Osteoblast (primary cell): ENCODE measurements at regions not wholly inside any gene's neighbourhood (a gene's known extent, or its start where the extent isn't known, plus 50 kb on each side); places are given as distances from the start of the nearest gene placed in this dataset.
"Not testable (repeated sequence)": the region's sequence is repeated elsewhere in the genome, so short reads cannot be mapped to it uniquely, and the experiment has no call there.

Experiments used
- DNase-seq: peaks from one replicate; pipeline ENCODE4 v3.0.0; 2011; ENCODE audit warnings: low spot score, mixed read lengths; ENCODE audit not compliant: insufficient read length; ENCODE audit errors: missing footprints
- H2AFZ ChIP-seq: 2 replicates; pipeline ENCODE4 v1.6.0; 2011; ENCODE audit warnings: mild to moderate bottlenecking, low read length
- H3K27ac ChIP-seq: 2 replicates; pipeline ENCODE4 v1.5.1; 2011; ENCODE audit warnings: mild to moderate bottlenecking, low read depth, low read length, moderate library complexity
- H3K27me3 ChIP-seq: 2 replicates; pipeline ENCODE4 v1.6.0; 2012; ENCODE audit warnings: mild to moderate bottlenecking, control low read depth, inconsistent platforms, low read length, moderate library complexity; ENCODE audit not compliant: insufficient read depth
- H3K36me3 ChIP-seq: 2 replicates; pipeline ENCODE4 v1.5.1; 2011; ENCODE audit warnings: mild to moderate bottlenecking, low read length, control low read depth, moderate library complexity; ENCODE audit not compliant: insufficient read depth
- H3K4me1 ChIP-seq: 2 replicates; pipeline ENCODE4 v1.5.1; 2011; ENCODE audit warnings: mild to moderate bottlenecking, low read length, control low read depth, moderate library complexity; ENCODE audit not compliant: insufficient read depth
- H3K4me2 ChIP-seq: 2 replicates; pipeline ENCODE4 v1.6.0; 2011; ENCODE audit warnings: mild to moderate bottlenecking, low read length; ENCODE audit not compliant: insufficient read depth
- H3K4me3 ChIP-seq: fragments of 200-600 bp; sonication (generic); 3 replicates; pipeline ENCODE4 v1.5.1; 2012; ENCODE audit warnings: mild to moderate bottlenecking, low read length, inconsistent platforms; ENCODE audit not compliant: insufficient read depth
- H3K79me2 ChIP-seq: 2 replicates; pipeline ENCODE4 v1.6.0; 2012; ENCODE audit warnings: mild to moderate bottlenecking, low read length, control low read depth, inconsistent platforms; ENCODE audit not compliant: insufficient read depth
- H3K9me3 ChIP-seq: 2 replicates; pipeline ENCODE4 v1.5.1; 2011; ENCODE audit warnings: low read depth, low read length, control low read depth
- H4K20me1 ChIP-seq: 2 replicates; pipeline ENCODE4 v1.6.0; 2012; ENCODE audit warnings: mild to moderate bottlenecking, low read length, control low read depth; ENCODE audit not compliant: insufficient read depth
- TF ChIP-seq, protein P1 (sequence below): IDR thresholded peaks from 2 replicates; pipeline ENCODE4 v1.5.1; 2011; ENCODE audit warnings: mild to moderate bottlenecking, low read depth, low read length, moderate library complexity; ENCODE audit errors: extremely low read depth

DNA sequence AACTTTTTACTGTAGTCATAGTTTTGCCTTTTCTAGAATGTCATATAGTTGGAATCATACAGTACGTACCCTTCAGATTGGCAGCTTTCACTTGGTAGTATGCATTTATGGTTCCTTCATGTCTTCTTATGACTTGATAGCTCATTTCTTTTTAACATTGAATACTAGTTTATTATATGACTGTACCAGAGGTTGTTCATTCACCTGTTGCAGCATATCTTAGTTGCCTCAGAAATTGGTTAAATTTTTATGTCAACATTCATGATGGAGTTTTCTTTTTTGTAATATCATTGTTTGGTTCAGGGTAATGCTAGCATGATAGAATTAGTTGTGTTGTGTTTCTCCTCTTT is 94.8 kb upstream of the CDK13 start:
- Histone ChIP-seq H3K79me2 (no peaks in the 10 kb centered on the region), H3K9me3 (no peaks in the 10 kb centered on the region), H3K4me2 (peak overlapping the region; percentile 60), H3K27ac (no peak overlapping the region), H4K20me1 (no peaks in the 10 kb centered on the region), H3K27me3 (peaks cover 13% of the 10 kb centered on the region), H2AFZ (no peak overlapping the region), H3K4me1 (no peaks in the 10 kb centered on the region), H3K36me3 (no peaks in the 10 kb centered on the region), H3K4me3 (peak overlapping the region; percentile 58)
- no peak for DNase-seq
- TF ChIP-seq, protein P1, sequence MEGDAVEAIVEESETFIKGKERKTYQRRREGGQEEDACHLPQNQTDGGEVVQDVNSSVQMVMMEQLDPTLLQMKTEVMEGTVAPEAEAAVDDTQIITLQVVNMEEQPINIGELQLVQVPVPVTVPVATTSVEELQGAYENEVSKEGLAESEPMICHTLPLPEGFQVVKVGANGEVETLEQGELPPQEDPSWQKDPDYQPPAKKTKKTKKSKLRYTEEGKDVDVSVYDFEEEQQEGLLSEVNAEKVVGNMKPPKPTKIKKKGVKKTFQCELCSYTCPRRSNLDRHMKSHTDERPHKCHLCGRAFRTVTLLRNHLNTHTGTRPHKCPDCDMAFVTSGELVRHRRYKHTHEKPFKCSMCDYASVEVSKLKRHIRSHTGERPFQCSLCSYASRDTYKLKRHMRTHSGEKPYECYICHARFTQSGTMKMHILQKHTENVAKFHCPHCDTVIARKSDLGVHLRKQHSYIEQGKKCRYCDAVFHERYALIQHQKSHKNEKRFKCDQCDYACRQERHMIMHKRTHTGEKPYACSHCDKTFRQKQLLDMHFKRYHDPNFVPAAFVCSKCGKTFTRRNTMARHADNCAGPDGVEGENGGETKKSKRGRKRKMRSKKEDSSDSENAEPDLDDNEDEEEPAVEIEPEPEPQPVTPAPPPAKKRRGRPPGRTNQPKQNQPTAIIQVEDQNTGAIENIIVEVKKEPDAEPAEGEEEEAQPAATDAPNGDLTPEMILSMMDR = no peak

DNA sequence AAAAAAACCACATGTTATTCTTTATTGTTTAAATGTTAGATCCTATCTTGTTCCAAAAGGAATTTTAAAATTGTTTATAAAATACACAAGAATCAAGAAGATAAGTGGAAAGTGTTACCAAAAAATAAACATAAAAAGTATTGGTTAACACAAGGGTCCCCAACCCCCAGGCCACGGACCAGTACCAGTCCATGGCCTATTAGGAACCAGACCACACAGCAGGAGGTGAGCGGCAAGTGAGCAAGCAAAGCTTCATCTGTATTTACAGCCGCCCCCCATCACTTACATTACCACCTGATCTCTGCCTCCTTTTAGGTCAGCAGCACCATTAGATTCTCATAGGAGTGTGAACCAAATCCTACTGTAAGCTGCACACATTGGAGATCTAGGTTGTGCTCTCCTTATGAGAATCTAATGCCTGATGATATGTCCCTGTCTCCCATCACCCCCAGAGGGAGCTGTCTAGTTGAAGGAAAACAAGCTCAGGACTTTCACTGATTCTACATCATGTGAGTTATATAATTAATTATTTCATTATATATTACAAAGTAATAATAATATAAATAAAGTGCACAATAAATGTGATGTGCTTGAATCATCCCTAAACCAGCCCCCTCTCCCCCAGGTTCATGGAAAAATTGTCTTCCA is 86.3 kb upstream of the CDK13 start:
- not testable (repeated sequence) for DNase-seq, H4K20me1 ChIP-seq, H3K36me3 ChIP-seq, H2AFZ ChIP-seq, H3K27me3 ChIP-seq, H3K27ac ChIP-seq, H3K4me2 ChIP-seq, H3K79me2 ChIP-seq, H3K9me3 ChIP-seq, H3K4me1 ChIP-seq, H3K4me3 ChIP-seq

DNA sequence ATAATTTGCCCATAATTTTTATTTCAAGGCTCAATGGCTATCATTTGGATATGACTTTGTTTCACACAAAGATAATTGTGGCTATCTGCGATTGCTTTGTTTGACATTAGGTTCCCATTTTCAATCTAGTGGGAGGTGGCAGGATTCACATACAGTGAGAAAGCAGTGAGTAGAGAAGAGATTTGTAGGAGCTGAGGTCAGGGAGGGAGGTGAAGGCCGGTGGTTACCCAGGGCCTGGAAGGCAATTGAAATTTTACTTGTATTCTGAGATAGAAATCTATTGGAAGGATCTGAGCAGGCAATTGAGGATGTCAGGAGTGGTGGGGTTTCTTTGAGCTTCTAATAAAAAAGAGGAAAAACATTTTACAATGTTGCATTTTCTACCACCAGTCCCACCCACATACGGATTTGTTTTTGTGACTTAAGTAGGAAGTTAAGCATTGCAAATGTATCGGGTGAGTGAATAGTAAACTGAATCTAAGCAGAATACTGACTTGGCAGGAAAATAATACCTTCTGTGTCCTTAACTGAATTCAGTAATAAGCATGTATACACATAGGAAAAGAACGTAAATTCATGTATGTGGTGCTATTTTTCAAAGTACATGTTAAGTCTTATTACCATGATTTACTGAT is 80.1 kb upstream of the CDK13 start:
- H3K36me3 ChIP-seq, H3K79me2 ChIP-seq, DNase-seq, H3K9me3 ChIP-seq, H3K27me3 ChIP-seq, H3K4me1 ChIP-seq, H3K4me2 ChIP-seq, H4K20me1 ChIP-seq, H3K4me3 ChIP-seq, H2AFZ ChIP-seq, H3K27ac ChIP-seq: not testable (repeated sequence)

DNA sequence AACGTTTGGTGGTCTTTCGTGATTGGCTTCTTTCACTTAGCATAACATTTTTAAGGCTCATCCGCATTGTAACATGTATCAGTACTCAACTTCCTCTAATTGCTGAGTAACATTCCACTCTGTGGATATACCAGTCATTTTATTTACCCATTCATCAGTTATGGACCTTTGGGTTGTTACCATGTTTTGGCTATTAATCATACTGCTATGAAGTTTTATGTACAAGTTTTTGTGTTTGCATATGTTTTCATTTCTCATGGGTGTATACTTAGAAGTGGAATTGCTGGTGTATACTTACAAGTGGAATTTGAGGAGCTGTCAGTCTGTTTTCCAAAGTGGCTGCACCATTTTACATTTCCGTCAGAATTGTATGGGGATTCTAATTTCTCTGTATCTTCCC is 78.4 kb upstream of the CDK13 start:
- H3K4me3 ChIP-seq, H3K4me2 ChIP-seq, H2AFZ ChIP-seq, DNase-seq, H3K27ac ChIP-seq, H3K4me1 ChIP-seq, H4K20me1 ChIP-seq, H3K79me2 ChIP-seq, H3K27me3 ChIP-seq, H3K9me3 ChIP-seq, H3K36me3 ChIP-seq: not testable (repeated sequence)

DNA sequence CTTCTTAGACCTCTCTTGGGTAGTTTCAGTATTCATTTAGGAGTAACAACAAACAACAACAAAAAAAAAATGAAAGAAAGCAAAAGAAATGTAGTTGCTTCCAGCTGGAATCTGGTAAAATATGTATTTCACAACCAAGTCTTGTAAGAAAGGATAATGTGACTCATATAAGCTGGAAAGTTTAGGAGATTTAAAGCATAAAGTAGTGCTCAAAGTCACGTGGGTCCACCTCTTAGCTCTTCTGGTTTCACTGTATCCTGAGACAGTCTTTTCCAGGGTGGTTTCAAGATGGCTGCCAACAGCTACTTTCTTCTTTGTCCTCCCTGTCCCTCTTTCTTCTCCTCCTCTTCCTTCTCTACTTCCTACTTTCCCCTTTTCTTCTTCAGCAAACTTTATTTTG is 69.5 kb upstream of the CDK13 start:
- peak; percentile 85 for DNase-seq
- Histone ChIP-seq H3K79me2 (no peaks in the 10 kb centered on the region), H4K20me1 (no peaks in the 10 kb centered on the region), H3K9me3 (peaks cover 6% of the 10 kb centered on the region), H2AFZ (peak overlapping the region; percentile 39), H3K4me1 (no peaks in the 10 kb centered on the region), H3K27ac (no peak overlapping the region), H3K4me2 (no peak overlapping the region), H3K4me3 (no peak overlapping the region), H3K27me3 (no peaks in the 10 kb centered on the region), H3K36me3 (no peaks in the 10 kb centered on the region)
- TF ChIP-seq, protein P1 = no peak
